Astrocyte (in vitro differentiated cells and primary cell): ENCODE measurements at regions not wholly inside any gene's neighbourhood (a gene's known extent, or its start where the extent isn't known, plus 50 kb on each side); places are given as distances from the start of the nearest gene placed in this dataset.

Experiments
- EZH2 ChIP-seq: IDR thresholded peaks from 2 replicates; pipeline ENCODE4 v1.6.1; 2012; ENCODE audit warnings: mild to moderate bottlenecking, low read length, inconsistent platforms; ENCODE audit not compliant: insufficient read depth
- TF ChIP-seq, protein P1 (sequence below): IDR thresholded peaks from 2 replicates; pipeline ENCODE4 v1.5.1; 2011; ENCODE audit warnings: low read depth, mild to moderate bottlenecking, inconsistent platforms, low read length, moderate library complexity; ENCODE audit not compliant: insufficient read depth

GRCh38 chr12:126492181-126492580 lies 1426.9 kb downstream of the AACS start:
- TF ChIP-seq, protein P1, sequence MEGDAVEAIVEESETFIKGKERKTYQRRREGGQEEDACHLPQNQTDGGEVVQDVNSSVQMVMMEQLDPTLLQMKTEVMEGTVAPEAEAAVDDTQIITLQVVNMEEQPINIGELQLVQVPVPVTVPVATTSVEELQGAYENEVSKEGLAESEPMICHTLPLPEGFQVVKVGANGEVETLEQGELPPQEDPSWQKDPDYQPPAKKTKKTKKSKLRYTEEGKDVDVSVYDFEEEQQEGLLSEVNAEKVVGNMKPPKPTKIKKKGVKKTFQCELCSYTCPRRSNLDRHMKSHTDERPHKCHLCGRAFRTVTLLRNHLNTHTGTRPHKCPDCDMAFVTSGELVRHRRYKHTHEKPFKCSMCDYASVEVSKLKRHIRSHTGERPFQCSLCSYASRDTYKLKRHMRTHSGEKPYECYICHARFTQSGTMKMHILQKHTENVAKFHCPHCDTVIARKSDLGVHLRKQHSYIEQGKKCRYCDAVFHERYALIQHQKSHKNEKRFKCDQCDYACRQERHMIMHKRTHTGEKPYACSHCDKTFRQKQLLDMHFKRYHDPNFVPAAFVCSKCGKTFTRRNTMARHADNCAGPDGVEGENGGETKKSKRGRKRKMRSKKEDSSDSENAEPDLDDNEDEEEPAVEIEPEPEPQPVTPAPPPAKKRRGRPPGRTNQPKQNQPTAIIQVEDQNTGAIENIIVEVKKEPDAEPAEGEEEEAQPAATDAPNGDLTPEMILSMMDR: no peak
- TF ChIP-seq EZH2: no peak
